Lung (tissue), 11 donors: ENCODE measurements at regions not wholly inside any gene's neighbourhood (a gene's known extent, or its start where the extent isn't known, plus 50 kb on each side); places are given as distances from the start of the nearest gene placed in this dataset.
A peak's percentile ranks its signal among the peaks of the same experiment; 100 is the strongest.

Source experiments
- ATAC-seq: fragments of 200-7000 bp; cut with Tn5 transposase; one replicate; pipeline ENCODE4 v1.9.1; 2020; ENCODE audit warnings: moderate number of reproducible peaks; ENCODE audit not compliant: insufficient read depth, low FRiP score
- DNase-seq, 3 donors: peaks; one replicate each; pipeline ENCODE4 v3.0.0-alpha.2; 2013 to 2017
- H3K27ac ChIP-seq, 2 donors: one replicate each; pipeline ENCODE4 v1.5.1; 2013; ENCODE audit warnings: mild to moderate bottlenecking in 2 of 2, moderate library complexity in 2 of 2, control low read depth in 1 of 2, inconsistent platforms in 1 of 2, low read depth in 1 of 2, low read length in 1 of 2
- H3K27me3 ChIP-seq, 3 donors: one replicate each; pipeline ENCODE4 v1.5.1; 2013; ENCODE audit warnings: low read length in 2 of 3; ENCODE audit not compliant: control insufficient read depth in 3 of 3, insufficient read depth in 3 of 3
- H3K36me3 ChIP-seq, 4 donors: one replicate each; pipeline ENCODE4 v1.5.1; 2013; ENCODE audit warnings: low read length in 4 of 4, mild to moderate bottlenecking in 1 of 4, moderate library complexity in 1 of 4; ENCODE audit not compliant: control insufficient read depth in 4 of 4, insufficient read depth in 4 of 4
- H3K4me1 ChIP-seq, 5 donors: one replicate each; pipeline ENCODE4 v1.5.1; 2013; ENCODE audit warnings: low read length in 5 of 5, mild to moderate bottlenecking in 2 of 5, moderate library complexity in 1 of 5; ENCODE audit not compliant: control insufficient read depth in 5 of 5, insufficient read depth in 5 of 5
- H3K4me3 ChIP-seq: one replicate; pipeline ENCODE4 v1.5.1; 2013; ENCODE audit warnings: mild to moderate bottlenecking, control low read depth, moderate library complexity
- H3K9ac ChIP-seq, 2 donors: one replicate each; pipeline ENCODE4 v1.5.1; 2013; ENCODE audit warnings: low read length in 2 of 2, control low read depth in 1 of 2; ENCODE audit not compliant: insufficient read depth in 1 of 2
- H3K9me3 ChIP-seq, 4 donors: one replicate each; pipeline ENCODE4 v1.5.1; 2013; ENCODE audit warnings: low read length in 3 of 4, mild to moderate bottlenecking in 1 of 4, moderate library complexity in 1 of 4; ENCODE audit not compliant: control insufficient read depth in 4 of 4, insufficient read depth in 3 of 4
- CTCF ChIP-seq: IDR thresholded peaks from 2 replicates; pipeline ENCODE4 v1.5.1; 2012; ENCODE audit warnings: mild to moderate bottlenecking; ENCODE audit errors: control extremely low read depth, extremely low read depth
- WGBS, 2 donors: extraction: QIAGEN DNeasy Blood & Tissue Kit; methylation state at CpG; one replicate each; pipeline ENCODE4 v1.1.7; 2013; 5-methylcytosine and 5-hydroxymethylcytosine counted together
- donor health status: control.
- donor health status: control.
- donor health status: Bipolar disorder and iron deficiency.
- donor health status: healthy.
- donor health status: DM: yes; HTN: yes; CAD: no.

DNA sequence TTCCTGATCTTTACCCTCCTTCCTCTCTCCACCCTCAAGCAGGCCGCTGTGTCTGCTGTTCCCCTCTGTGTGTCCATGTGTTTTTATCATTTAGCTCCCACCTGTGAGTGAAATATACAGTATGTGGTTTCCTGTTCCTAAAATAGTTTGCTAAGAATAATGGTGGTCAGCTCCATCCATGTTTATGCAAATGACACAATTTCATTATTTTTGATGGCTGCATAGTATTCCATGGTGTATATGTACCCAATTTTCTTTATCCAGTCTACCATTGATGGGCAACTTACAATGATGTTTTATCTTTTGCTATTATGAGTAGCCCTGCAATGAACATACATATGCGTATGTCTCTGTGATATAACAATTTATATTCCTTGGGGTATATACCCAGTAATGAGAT lies 133.4 kb upstream of the RGS18 start:
- DNase-seq (no peak), ATAC-seq (no peak)
- WGBS, 2 donors = 89 to 95% methylated on average over 2 of the region's 2 CpGs
- Histone ChIP-seq H3K4me3 (no peak overlapping the region), H3K9me3 (no peaks in the 10 kb centered on the region), H3K9ac (no peak overlapping the region), H3K27me3 (no peaks in the 10 kb centered on the region), H3K27ac (no peak overlapping the region), H3K4me1 (no peaks in the 10 kb centered on the region), H3K36me3 (no peaks in the 10 kb centered on the region)
- no peak for TF ChIP-seq CTCF

DNA sequence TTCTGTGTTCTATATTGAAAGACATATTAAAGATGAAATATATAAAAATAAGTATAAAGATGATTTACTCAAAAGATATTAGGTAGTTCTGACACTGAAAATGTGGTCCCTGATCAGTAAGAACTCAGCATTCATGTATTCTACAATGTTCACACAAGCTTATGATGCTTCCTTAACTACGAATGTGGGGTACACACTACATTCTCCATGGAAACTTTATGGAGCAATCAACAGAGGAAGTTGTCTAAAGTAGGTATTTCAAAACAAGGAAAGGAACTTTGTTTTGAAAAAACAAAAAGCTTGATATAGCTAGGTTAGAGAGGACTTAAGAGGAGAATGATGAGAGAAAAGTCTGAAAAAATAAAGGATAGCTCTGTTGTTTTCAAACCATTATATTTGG lies 119.7 kb upstream of the RGS18 start:
- Histone ChIP-seq H3K4me1 (no peaks in the 10 kb centered on the region), H3K4me3 (no peak overlapping the region), H3K27me3 (no peaks in the 10 kb centered on the region), H3K9me3 (peaks cover 0 to 2% (median 0%) of the 10 kb centered on the region in 4 donors), H3K36me3 (no peaks in the 10 kb centered on the region), H3K9ac (no peak overlapping the region), H3K27ac (no peak overlapping the region)
- ATAC-seq = no peak
- no peak for TF ChIP-seq CTCF
- 37 to 68% methylated on average over 1 of the region's 1 CpG for WGBS, 2 donors
- no peak for DNase-seq

DNA sequence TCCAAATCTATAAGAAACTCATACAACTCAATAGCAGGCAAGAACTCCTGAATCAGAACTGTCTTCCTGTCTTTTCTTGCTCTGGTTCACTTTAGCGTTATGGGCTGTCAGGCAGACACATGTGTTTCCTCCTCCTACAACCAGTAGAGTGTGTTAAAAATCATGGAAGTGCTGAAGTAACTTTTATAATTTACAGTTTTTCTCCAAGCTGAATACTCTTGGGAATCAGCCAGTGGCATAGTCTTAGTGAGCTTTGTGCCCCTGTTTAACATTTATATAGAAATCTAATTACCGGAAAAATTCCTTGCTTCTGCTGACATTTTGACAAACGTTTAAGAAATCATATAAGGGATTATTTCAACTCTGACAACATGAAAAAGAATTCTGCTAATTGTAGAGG lies 113.1 kb upstream of the RGS18 start:
- Histone ChIP-seq H3K36me3 (no peaks in the 10 kb centered on the region), H3K27ac (no peak overlapping the region), H3K27me3 (no peaks in the 10 kb centered on the region), H3K9me3 (peaks cover 0 to 2% (median 0%) of the 10 kb centered on the region in 4 donors), H3K4me3 (no peak overlapping the region), H3K9ac (no peak overlapping the region), H3K4me1 (no peaks in the 10 kb centered on the region)
- no peak for ATAC-seq
- peak in 1 of 3 donors; percentile 26 for DNase-seq
- 39 to 48% methylated on average over 3 of the region's 3 CpGs for WGBS, 2 donors
- no peak for TF ChIP-seq CTCF

DNA sequence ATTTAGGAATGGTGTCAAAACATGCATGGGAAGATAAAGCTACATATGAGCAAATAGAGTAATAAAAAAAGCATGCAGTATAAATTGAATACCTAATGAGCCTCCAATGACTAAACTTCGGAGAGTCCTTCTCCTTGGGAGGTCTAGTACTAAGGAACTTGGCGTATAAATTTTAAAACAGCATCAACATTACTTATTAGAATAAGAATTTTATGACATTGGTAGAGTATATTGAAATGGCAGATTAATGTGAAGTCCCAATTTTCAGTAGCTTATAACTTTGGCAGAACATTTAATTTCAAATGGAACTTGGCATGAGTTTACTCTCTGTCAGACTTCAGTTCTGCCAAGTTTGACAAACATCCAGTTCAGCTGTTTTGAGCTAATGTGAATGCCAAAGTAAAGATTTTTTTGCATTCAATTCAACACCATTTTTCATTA lies 104.7 kb upstream of the RGS18 start:
- WGBS, 2 donors = 68 to 78% methylated on average over 2 of the region's 2 CpGs
- Histone ChIP-seq H3K36me3 (no peaks in the 10 kb centered on the region), H3K9ac (no peak overlapping the region), H3K4me3 (no peak overlapping the region), H3K9me3 (no peaks in the 10 kb centered on the region), H3K27ac (no peak overlapping the region), H3K27me3 (no peaks in the 10 kb centered on the region), H3K4me1 (peaks cover 0 to 15% (median 0%) of the 10 kb centered on the region in 5 donors)
- no peak for ATAC-seq
- no peak for TF ChIP-seq CTCF
- peak in 2 of 3 donors; percentile 66 to 68 for DNase-seq
